HepG2 (cell line): ENCODE measurements at regions not wholly inside any gene's neighbourhood (a gene's known extent, or its start where the extent isn't known, plus 50 kb on each side); places are given as distances from the start of the nearest gene placed in this dataset.

Experiments
- AGO1 ChIP-seq: fragments of 200-400 bp; formaldehyde crosslinking; IDR thresholded peaks from 2 replicates; pipeline ENCODE4 v1.6.1; 2017; ENCODE audit warnings: mild to moderate bottlenecking, low read depth, low read length, moderate library complexity; ENCODE audit not compliant: poor library complexity, severe bottlenecking
- CTCF ChIP-seq: sonication (generic); formaldehyde crosslinking; IDR thresholded peaks from 2 replicates; pipeline ENCODE4 v1.5.0; 2020; ENCODE audit warnings: mild to moderate bottlenecking, missing genetic modification reagents, moderate library complexity
- FOXJ3 ChIP-seq: sonication (generic); formaldehyde crosslinking; IDR thresholded peaks from 2 replicates; pipeline ENCODE4 v1.4.0; 2020; ENCODE audit warnings: missing genetic modification reagents, mild to moderate bottlenecking, borderline replicate concordance
- JUN ChIP-seq: sonication (generic); formaldehyde crosslinking; IDR thresholded peaks from 2 replicates; pipeline ENCODE4 v1.4.0; 2020; ENCODE audit warnings: mild to moderate bottlenecking, missing genetic modification reagents
- JUNB ChIP-seq: sonication (generic); formaldehyde crosslinking; IDR thresholded peaks from 2 replicates; pipeline ENCODE4 v1.8.0; 2022; ENCODE audit warnings: missing genetic modification reagents, mild to moderate bottlenecking, borderline replicate concordance
- KAT8 ChIP-seq: IDR thresholded peaks from 2 replicates; pipeline ENCODE4 v1.6.1; 2016; ENCODE audit warnings: missing genetic modification reagents, missing compliant biosample characterization
- MTF2 ChIP-seq: sonication (generic); formaldehyde crosslinking; IDR thresholded peaks from 2 replicates; pipeline ENCODE4 v1.5.0; 2020; ENCODE audit warnings: missing genetic modification reagents, borderline replicate concordance
- REST ChIP-seq, 2 experiments: IDR thresholded peaks; 2 replicates each; pipeline ENCODE4 v1.6.1; 2011 to 2012; ENCODE audit warnings: low read length in 2 of 2, borderline replicate concordance in 1 of 2, low read depth in 1 of 2, mild to moderate bottlenecking in 1 of 2, moderate library complexity in 1 of 2
- SP5 ChIP-seq: IDR thresholded peaks from 2 replicates; pipeline ENCODE4 v1.6.1; 2016; ENCODE audit warnings: low read depth, borderline replicate concordance
- TAF1 ChIP-seq: sonication (generic); formaldehyde crosslinking; IDR thresholded peaks from 2 replicates; pipeline ENCODE4 v1.4.0; 2020; ENCODE audit warnings: missing genetic modification reagents
- ZNF101 ChIP-seq: sonication (generic); formaldehyde crosslinking; IDR thresholded peaks from 2 replicates; pipeline ENCODE4 v1.4.0; 2020; ENCODE audit warnings: mild to moderate bottlenecking, low read depth, missing genetic modification reagents, borderline replicate concordance
- ZNF7 ChIP-seq: IDR thresholded peaks from 2 replicates; pipeline ENCODE4 v1.6.1; 2016; ENCODE audit warnings: missing biosample characterization, missing genetic modification reagents
- ZSCAN22 ChIP-seq: sonication (generic); formaldehyde crosslinking; IDR thresholded peaks from 2 replicates; pipeline ENCODE4 v1.4.0; 2020; ENCODE audit warnings: mild to moderate bottlenecking, missing genetic modification reagents
- ZZZ3 ChIP-seq: sonication (generic); formaldehyde crosslinking; IDR thresholded peaks from 2 replicates; pipeline ENCODE4 v1.4.0; 2020; ENCODE audit warnings: missing genetic modification reagents, mild to moderate bottlenecking, borderline replicate concordance

GRCh38 chr10:53166325-53166724 is 393.7 kb upstream of the MBL2 start:
- no peak for TF ChIP-seq FOXJ3 (CRISPR knock-in tag)
- TF ChIP-seq CTCF (CRISPR knock-in tag), result no peak
- TF ChIP-seq KAT8, result no peak
- no peak for TF ChIP-seq TAF1
- TF ChIP-seq ZSCAN22, result no peak
- TF ChIP-seq JUNB, result no peak
- TF ChIP-seq AGO1, result no peak
- no peak for TF ChIP-seq MTF2 (CRISPR knock-in tag)
- no peak for TF ChIP-seq ZZZ3 (CRISPR knock-in tag)
- TF ChIP-seq ZNF7, result no peak
- no peak for TF ChIP-seq SP5 (CRISPR knock-in tag)
- no peak for TF ChIP-seq REST (IDR thresholded peaks at IDR 0.05; ENCODE audit: borderline replicate concordance in 1 of 2, low read depth in 1 of 2, low read length in 2 of 2)
- no peak for TF ChIP-seq JUN (CRISPR knock-in tag)
- TF ChIP-seq ZNF101 (CRISPR knock-in tag), result no peak
